ENCODE measurements at regions not wholly inside any gene's neighbourhood (a gene's known extent, or its start where the extent isn't known, plus 50 kb on each side); places are given as distances from the start of the nearest gene placed in this dataset.

DNA sequence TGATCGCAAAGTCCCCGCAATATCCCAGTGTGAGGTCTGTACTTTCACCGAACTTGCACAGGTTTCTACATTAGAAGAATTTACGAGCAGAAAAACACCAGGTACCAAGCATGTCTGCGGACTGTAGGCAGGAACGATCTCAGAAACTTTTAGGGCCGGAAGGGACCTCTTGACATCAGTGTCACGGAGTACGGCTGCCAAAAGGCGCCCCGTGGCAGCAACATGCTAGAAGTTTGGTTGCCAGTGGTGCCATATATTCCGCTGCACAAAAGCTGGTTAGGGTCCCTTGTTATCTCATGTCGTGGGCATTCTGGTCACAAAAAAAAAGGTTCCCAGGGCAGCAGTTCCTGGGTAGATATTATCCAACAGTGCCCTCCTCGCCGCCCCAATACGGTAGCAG lies 61.0 kb upstream of the DCAF8L1 start:
- TF ChIP-seq, protein P1, sequence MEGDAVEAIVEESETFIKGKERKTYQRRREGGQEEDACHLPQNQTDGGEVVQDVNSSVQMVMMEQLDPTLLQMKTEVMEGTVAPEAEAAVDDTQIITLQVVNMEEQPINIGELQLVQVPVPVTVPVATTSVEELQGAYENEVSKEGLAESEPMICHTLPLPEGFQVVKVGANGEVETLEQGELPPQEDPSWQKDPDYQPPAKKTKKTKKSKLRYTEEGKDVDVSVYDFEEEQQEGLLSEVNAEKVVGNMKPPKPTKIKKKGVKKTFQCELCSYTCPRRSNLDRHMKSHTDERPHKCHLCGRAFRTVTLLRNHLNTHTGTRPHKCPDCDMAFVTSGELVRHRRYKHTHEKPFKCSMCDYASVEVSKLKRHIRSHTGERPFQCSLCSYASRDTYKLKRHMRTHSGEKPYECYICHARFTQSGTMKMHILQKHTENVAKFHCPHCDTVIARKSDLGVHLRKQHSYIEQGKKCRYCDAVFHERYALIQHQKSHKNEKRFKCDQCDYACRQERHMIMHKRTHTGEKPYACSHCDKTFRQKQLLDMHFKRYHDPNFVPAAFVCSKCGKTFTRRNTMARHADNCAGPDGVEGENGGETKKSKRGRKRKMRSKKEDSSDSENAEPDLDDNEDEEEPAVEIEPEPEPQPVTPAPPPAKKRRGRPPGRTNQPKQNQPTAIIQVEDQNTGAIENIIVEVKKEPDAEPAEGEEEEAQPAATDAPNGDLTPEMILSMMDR (IDR thresholded peaks at IDR 0.05; ENCODE audit: insufficient read depth, low read depth, low read length): no peak
- no peak for TF ChIP-seq EZH2 (IDR thresholded peaks at IDR 0.05; ENCODE audit: insufficient read depth, low read length)
